Stimulated activated CD8-positive, alpha-beta memory T cell treated with anti-CD3 and anti-CD28 coated beads, Interleukin-12 subunit alpha, Interleukin-12 subunit beta, amount 100 ng/mL, for 24 hours (primary cell): ENCODE measurements at regions not wholly inside any gene's neighbourhood (a gene's known extent, or its start where the extent isn't known, plus 50 kb on each side); places are given as distances from the start of the nearest gene placed in this dataset.
"Not testable (repeated sequence)": the region's sequence is repeated elsewhere in the genome, so short reads cannot be mapped to it uniquely, and the experiment has no call there.

Source experiments
- DNase-seq: peaks from one replicate; pipeline ENCODE4 v3.0.0-alpha.2; 2020; ENCODE audit errors: extremely low read depth

DNA sequence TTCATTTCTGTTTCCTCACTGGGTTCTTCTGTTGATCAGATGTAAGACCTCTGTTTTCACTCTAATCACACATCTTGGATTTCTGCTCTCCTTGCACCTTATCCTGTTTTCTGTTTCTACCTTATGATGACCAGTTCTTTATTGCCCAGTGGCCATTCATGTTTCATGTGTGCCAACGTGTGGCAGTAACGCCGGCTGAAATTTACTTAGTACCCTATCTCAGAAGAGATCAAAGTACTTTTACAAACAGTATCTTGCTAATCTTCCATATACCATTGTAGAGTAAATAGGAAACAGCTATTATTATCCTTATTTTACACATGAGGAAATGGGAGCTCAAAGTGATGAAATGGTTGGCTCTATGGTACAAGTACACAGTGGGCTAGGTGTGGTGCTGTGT is 74.0 kb downstream of the GATA3 start:
- no peak for DNase-seq

- DNase-seq = no peak
These were observed 75.0 kb downstream of the GATA3 start for GRCh38 chr10:8129438-8129837.

DNA sequence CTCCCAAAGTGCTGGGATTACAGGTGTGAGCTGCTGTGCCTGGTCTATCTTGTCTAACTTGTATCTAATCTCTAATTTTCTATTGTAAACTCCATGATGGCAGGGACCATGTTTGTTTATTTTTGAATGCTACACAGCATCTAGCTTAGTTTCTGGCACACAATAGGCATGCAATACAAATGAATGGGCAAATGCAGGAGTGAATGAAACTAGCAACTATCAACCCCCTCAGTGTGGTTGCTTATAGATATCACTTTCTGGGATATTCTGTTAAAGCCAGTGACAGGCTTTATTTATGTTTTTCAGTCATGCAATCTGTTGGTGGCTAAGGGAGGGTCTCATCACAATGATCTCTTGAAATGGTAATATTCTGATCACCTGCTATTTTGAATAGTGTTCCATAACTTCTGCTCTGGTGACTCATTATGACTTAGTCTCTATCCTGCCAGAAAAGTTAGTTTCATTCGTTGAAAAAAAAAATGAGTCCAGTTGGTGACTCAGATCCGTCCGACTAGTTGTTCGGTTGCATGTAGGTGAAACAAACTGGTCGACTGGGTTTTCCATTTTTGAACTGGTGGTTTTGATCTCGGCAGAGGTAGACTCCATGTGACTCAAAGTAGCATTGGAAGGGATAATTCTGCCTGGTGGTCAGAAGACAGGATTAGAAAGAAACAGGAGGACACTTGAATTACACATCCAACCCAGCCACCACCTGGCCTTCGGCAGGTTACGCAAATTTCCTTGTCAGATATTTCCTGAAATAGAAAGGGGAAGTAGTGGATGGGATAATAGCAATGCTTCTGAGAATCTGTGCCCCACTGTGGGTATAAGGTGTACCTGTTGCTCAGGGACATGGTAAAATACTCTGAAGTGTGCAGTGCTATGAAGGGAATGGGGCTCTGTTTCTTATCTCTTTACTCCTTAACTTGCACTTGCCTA is 76.8 kb downstream of the GATA3 start:
- no peak for DNase-seq

DNA sequence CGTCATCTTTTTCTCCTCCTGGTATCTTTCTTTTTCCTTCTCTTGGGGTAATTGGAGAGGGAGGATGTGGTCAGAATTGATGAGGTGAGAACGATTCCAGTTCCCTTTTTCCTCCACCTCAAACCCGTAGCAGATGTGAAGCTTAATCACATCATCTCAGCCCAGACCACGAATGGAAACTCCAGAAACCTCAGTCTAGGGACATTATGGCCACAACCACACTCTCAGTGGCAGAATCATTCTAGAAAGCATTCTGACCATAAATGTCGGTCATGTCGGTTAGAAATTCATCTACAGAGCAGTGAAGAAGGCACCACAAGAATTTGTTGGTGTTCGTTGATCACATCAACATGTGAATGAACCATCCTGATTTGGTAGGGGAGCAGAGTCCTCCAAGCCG is 78.7 kb downstream of the GATA3 start:
- DNase-seq = no peak

DNA sequence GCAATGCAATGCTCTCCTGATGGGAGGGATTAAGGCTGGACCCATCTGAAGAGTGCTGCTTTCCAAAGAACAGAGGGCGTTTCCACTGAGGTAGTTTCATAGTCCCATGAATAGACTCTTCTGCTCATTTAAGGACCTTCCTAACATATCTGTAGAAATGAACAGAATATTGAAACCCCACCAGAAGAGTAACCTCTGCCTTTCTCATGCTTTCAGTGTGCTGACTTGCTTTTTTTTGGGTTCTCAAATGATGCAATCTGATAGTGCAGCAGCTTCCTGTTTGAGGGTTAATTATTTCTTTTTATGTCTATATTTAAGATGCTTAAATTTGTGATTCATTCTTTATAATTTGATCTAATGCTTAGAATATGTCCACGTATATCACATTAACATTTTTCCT is 82.2 kb downstream of the GATA3 start:
- DNase-seq = no peak

DNA sequence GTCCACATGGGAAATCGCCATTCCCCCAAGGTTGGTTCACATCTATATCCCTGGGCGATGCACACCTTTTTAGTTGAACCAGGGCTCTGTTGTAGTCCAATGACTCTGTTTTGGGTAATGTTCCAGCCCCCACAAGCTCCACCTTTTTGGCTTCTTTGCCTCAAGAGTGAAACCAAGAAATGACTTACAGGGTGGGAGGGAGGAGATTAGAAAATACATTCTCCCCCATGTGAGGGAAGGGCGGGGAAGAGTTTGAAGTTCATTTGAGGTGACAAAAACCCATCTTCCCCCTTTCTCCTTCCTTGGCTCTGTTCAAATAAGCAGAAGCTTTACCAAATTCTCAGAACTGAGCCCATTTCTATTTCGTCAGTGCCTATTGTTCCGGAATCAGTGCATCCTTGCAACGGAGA is 82.8 kb downstream of the GATA3 start:
- DNase-seq = no peak

- DNase-seq = no peak
These were observed 83.2 kb downstream of the GATA3 start for GRCh38 chr10:8137726-8138125.

GRCh38 chr10:8138471-8138870 is 84.0 kb downstream of the GATA3 start:
- DNase-seq = no peak

DNA sequence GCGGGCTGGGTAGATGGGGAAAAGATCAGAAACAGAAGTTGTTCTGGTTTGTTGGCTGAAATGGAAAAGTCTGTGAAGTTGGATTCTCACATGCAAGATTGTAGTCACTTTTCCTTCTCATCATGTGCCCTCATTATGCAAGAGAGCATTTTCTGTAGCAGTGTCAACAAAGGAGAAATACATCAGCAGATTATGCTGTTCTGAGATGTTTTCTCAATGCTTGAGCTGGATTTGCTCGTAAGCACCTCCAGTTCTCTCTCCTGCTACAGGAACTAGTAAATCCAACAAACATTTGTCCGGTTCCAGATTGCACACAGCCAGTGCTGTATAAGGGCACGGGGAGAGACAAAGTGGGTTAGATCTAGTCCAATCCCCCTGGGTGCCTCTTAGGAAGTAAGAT is 90.0 kb downstream of the GATA3 start:
- no peak for DNase-seq

DNA sequence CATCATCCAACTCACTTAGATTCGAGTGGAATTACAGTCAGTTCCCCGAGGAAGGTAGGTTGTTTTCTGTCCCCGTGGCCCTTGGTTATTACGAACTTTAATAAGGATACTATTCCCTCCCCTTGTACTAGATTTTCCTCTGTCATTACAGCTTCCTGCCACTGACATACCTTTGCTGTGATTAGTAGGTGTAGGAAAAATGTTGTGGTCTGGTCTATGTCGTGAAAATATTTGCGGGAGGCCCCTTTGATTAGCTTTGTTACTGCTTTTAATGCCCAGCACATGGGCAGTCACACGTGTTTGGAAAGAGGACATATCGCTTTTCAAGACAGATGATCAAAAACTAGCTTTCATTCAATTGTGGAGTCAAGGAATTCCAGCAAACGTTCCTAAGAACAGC is 92.2 kb downstream of the GATA3 start:
- no peak for DNase-seq

DNA sequence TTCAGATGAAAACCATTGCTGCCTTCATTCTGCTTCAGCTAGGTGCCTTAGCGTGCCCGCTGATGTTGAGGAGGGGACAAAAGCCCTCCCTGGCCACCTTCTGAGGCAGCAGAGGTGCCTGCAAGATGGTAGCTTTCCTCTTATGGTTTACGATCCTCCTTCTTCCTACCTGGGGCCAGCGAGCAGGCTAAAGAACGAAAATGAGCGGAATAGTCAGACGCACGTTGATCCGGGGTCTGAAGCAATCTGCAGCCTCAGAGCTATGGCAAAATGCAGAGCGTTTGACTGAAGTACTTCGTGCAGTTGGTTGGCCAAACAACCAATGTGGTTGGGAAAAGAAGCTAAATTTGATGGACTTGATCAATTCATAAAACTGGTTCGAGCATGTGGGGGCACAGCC is 95.5 kb downstream of the GATA3 start:
- no peak for DNase-seq

GRCh38 chr10:8150401-8150905 is 96.0 kb downstream of the GATA3 start:
- DNase-seq = no peak

DNA sequence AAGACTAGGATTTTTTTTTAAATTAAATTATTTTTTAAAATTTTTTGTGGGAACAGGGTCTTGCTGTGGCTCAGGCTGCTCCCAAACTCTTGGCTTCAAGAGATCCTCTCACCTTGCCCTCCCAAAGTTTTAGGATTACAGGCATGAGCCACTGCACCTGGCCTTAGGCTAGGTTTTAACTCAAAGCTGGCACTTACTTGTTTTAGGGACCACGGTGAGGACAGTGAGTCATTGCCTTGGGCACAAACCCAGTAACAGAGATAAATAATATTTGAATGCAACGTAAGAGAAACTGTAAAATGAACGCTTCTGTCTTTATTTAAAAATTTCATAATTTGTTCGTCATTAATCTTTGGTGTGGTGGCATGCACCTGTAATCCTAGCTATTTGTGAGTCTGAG is 96.6 kb downstream of the GATA3 start:
- no peak for DNase-seq

GRCh38 chr10:8156918-8157317 is 102.4 kb downstream of the GATA3 start:
- no peak for DNase-seq

DNA sequence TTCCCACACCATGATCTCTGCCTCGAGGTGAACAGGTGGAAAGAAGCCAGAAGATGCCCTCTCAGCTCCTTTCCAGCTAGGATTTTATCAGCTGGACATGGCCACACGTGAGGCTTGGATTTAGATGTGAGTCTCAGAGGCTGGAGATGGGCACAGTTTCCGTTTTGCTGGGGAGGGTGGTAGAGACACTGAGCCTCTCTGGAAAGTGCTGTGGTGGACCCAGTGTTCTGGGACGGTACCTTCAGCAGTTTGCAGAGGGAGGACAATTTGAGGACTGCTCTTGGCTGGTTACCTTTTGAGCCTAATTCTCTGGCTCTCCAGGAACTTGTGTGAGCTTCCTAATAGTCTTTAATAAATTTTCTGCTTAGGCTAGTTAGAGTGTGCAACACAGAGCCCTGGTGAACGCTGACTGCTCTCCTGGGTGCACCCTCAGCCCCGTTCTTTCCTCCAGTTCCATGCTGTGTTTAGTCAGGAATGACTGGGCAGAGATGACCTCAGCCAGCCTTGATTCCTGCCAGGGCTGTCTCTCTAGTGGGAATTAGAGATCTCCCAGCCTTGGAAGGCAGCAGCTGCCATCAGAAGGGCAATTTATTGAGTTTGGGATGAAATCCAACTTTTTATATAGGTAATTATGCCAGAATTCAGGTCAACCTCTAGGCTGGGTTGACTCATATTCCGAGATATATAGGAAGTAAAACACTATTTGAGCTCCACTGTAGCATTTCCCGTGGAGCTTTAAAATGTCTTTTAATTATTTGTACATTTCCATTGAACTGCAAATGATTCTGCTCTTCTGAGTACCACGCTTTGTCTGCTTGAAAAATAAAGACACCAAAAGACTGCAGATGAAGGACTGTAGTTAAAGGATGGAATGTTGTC is 103.9 kb downstream of the GATA3 start:
- DNase-seq = no peak

- no peak for DNase-seq
These were observed 105.1 kb downstream of the GATA3 start for GRCh38 chr10:8159341-8160165.

GRCh38 chr10:8163824-8164223 is 109.3 kb downstream of the GATA3 start:
- no peak for DNase-seq

- not testable (repeated sequence) for DNase-seq
These were observed 110.2 kb downstream of the GATA3 start for GRCh38 chr10:8164640-8165039.

GRCh38 chr10:8168836-8169235 is 114.3 kb downstream of the GATA3 start:
- no peak for DNase-seq

DNA sequence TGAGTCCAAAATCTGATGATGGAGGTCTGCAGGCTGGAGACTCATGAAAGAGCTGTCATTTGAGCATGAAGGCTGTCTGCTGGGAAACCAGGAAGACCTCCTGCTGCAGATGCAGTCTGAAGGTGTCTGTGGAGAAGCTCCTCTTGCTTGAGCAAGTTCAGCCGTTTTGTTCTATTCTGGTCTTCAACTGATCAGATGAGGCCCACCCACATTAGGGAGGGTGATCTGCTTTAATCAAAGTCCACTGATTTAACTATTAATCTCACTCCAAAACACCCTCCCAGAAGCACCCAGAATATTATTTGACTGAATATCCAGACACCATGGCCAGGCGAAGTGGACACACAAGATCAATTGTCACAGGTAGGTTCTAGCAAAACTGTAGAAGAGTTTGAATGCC is 116.5 kb downstream of the GATA3 start:
- no peak for DNase-seq

- DNase-seq = no peak
These were observed 118.1 kb downstream of the GATA3 start for GRCh38 chr10:8172604-8173003.
